PC-9 (cell line): ENCODE measurements at regions not wholly inside any gene's neighbourhood (a gene's known extent, or its start where the extent isn't known, plus 50 kb on each side); places are given as distances from the start of the nearest gene placed in this dataset.

Source experiments
- BruUV-seq: library from RNA; stranded (reverse); fragments of 400-500 nt; replicated peaks from 2 replicates; lab custom pipeline; 2021; lab: Mats Ljungman, UMichigan
- CTCF ChIA-PET: fragments of 300-600 bp; sonication (Branson Sonifier 250); formaldehyde crosslinking; loops from one replicate; lab custom pipeline; 2022; ENCODE audit warnings: antibody characterized with exemption; lab: Charles Lee
- POLR2A ChIA-PET: fragments of 300-600 bp; sonication (Branson Sonifier 250); formaldehyde crosslinking; loops from one replicate; lab custom pipeline; 2022; ENCODE audit warnings: antibody characterized with exemption; ENCODE audit not compliant: unreplicated experiment; lab: Charles Lee
- DNase-seq, 2 experiments: peaks; one replicate each; pipeline versions ENCODE4 v3.0.0 to v3.0.0-alpha.2; 2015 to 2022; ENCODE audit warnings: mixed read lengths in 1 of 2
- H2AFZ ChIP-seq: fragments of 200-600 bp; sonication (generic); 2 replicates; pipeline ENCODE4 v1.8.1; 2017; ENCODE audit warnings: antibody characterized with exemption
- H3F3A ChIP-seq: fragments of 200-600 bp; sonication (generic); 2 replicates; pipeline ENCODE4 v1.8.1; 2017; ENCODE audit warnings: antibody characterized with exemption, mild to moderate bottlenecking, low read depth; ENCODE audit not compliant: insufficient read depth
- H3K27ac ChIP-seq: fragments of 200-600 bp; sonication (generic); 2 replicates; pipeline ENCODE4 v1.6.1; 2016; ENCODE audit warnings: mixed run types
- H3K27me3 ChIP-seq: fragments of 200-600 bp; sonication (generic); 2 replicates; pipeline ENCODE4 v1.6.1; 2016; ENCODE audit warnings: low read depth, mixed run types; ENCODE audit not compliant: insufficient read depth
- H3K36me3 ChIP-seq: fragments of 200-600 bp; sonication (generic); 2 replicates; pipeline ENCODE4 v1.6.1; 2016; ENCODE audit warnings: low read depth, mixed run types
- H3K4me1 ChIP-seq: fragments of 200-600 bp; sonication (generic); replicated peaks from 2 replicates; pipeline ENCODE4 v1.6.1; 2016; ENCODE audit warnings: mixed run types; ENCODE audit not compliant: insufficient read depth
- H3K4me2 ChIP-seq: fragments of 200-600 bp; sonication (generic); 2 replicates; pipeline ENCODE4 v1.6.1; 2017; ENCODE audit warnings: mixed run types
- H3K4me3 ChIP-seq: fragments of 200-600 bp; sonication (generic); 2 replicates; pipeline ENCODE4 v1.6.1; 2016; ENCODE audit warnings: mixed run types
- H3K79me2 ChIP-seq: fragments of 200-600 bp; sonication (generic); 2 replicates; pipeline ENCODE4 v1.6.1; 2017; ENCODE audit warnings: low read depth, mixed run types
- H3K9me2 ChIP-seq: fragments of 200-600 bp; sonication (generic); 2 replicates; pipeline ENCODE4 v1.8.1; 2017; ENCODE audit warnings: mild to moderate bottlenecking; ENCODE audit not compliant: insufficient read depth
- H3K9me3 ChIP-seq: fragments of 200-600 bp; sonication (generic); 2 replicates; pipeline ENCODE4 v1.8.1; 2016; ENCODE audit warnings: low read depth; ENCODE audit not compliant: insufficient read depth
- H4K20me1 ChIP-seq: fragments of 200-600 bp; sonication (generic); 2 replicates; pipeline ENCODE4 v1.8.1; 2017; ENCODE audit not compliant: insufficient read depth
- EZH2 ChIP-seq: fragments of 200-600 bp; sonication (generic); IDR thresholded peaks from 2 replicates; pipeline ENCODE4 v1.8.0; 2017; ENCODE audit warnings: antibody characterized with exemption, low read depth
- intact Hi-C: fragments of 100-400 bp; cut with micrococcal nuclease; formaldehyde crosslinking; loops from one replicate; pipeline ENCODE4 v1.10.0; 2022; ENCODE audit not compliant: unreplicated experiment
- TF ChIP-seq, protein P1 (sequence below): fragments of 200-600 bp; sonication (generic); conservative IDR thresholded peaks from 2 replicates; pipeline ENCODE4 v1.6.1; 2017; ENCODE audit warnings: mixed run types, antibody characterized with exemption, mild to moderate bottlenecking, moderate library complexity

DNA sequence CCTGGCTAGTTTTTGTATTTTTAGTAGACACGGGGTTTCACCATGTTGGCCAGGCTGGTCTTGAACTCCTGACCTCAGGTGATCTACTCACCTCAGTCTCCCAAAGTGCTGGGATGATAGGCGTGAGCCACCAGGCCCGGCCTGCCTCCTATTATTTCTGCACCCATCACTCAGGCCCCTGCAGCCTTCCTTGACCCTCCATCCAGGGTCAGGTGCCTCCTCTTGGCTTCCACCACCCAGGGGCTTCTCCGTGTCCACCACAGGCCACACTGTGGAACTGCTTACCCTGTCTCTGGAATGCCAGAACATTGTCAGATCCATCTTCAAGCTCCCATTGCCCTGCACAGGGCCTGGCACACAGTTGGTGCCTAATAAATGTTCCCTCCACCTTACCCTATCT lies 75.4 kb upstream of the RTL6 start:
- no peak overlapping the region for H3K4me2 ChIP-seq
- POLR2A ChIA-PET, result no interaction called here
- no TSS peak for BruUV-seq

GRCh38 chr22:44572414-44573207 lies 74.6 kb upstream of the RTL6 start:
- Histone ChIP-seq H3K4me2 (no peak overlapping the region), H3K79me2 (no peaks in the 10 kb centered on the region), H3K27ac (no peak overlapping the region), H3K36me3 (no peaks in the 10 kb centered on the region), H3K9me2 (no peaks in the 10 kb centered on the region), H2AFZ (no peak overlapping the region), H3K27me3 (no peaks in the 10 kb centered on the region; the same call in 1 of the 2 replicates), H3K4me1 (peaks cover 5% of the 10 kb centered on the region), H3K9me3 (no peaks in the 10 kb centered on the region), H3K4me3 (no peak overlapping the region), H3F3A (peaks cover 17% of the 10 kb centered on the region), H4K20me1 (no peaks in the 10 kb centered on the region)
- no peak for DNase-seq
- ChIA-PET CTCF (interaction anchor here (0.6 to 1.2 kb wide), 2 partner anchors 8 to 310 kb away, joined by 6 read pairs; no protein-coding TSS in a partner anchor), POLR2A (interaction anchor here (0.6 kb wide), 2 partner anchors 247 to 569 kb away, joined by 3 read pairs; no protein-coding TSS in a partner anchor)
- TF ChIP-seq EZH2, result no peak
- TF ChIP-seq, protein P1, sequence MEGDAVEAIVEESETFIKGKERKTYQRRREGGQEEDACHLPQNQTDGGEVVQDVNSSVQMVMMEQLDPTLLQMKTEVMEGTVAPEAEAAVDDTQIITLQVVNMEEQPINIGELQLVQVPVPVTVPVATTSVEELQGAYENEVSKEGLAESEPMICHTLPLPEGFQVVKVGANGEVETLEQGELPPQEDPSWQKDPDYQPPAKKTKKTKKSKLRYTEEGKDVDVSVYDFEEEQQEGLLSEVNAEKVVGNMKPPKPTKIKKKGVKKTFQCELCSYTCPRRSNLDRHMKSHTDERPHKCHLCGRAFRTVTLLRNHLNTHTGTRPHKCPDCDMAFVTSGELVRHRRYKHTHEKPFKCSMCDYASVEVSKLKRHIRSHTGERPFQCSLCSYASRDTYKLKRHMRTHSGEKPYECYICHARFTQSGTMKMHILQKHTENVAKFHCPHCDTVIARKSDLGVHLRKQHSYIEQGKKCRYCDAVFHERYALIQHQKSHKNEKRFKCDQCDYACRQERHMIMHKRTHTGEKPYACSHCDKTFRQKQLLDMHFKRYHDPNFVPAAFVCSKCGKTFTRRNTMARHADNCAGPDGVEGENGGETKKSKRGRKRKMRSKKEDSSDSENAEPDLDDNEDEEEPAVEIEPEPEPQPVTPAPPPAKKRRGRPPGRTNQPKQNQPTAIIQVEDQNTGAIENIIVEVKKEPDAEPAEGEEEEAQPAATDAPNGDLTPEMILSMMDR, result no peak
- no TSS peak for BruUV-seq
- intact Hi-C loops, result no loop called here

More for the DNA sequence above, 75.4 kb upstream of the RTL6 start:
- Histone ChIP-seq H3K4me3 (no peak overlapping the region), H2AFZ (no peak overlapping the region), H3K27ac (no peak overlapping the region), H3F3A (peaks cover 17% of the 10 kb centered on the region), H3K36me3 (no peaks in the 10 kb centered on the region), H3K9me3 (no peaks in the 10 kb centered on the region), H3K27me3 (no peaks in the 10 kb centered on the region; the same call in 1 of the 2 replicates), H3K9me2 (no peaks in the 10 kb centered on the region), H4K20me1 (no peaks in the 10 kb centered on the region), H3K4me1 (peaks cover 5% of the 10 kb centered on the region), H3K79me2 (no peaks in the 10 kb centered on the region)
- no peak for DNase-seq
- intact Hi-C loops, result no loop called here
- TF ChIP-seq, protein P1, result no peak
- no peak for TF ChIP-seq EZH2
- CTCF ChIA-PET, result interaction anchor here (1.2 kb wide), 1 partner anchor 9 kb away, joined by 6 read pairs; no protein-coding TSS in a partner anchor

GRCh38 chr22:44571566-44572413 lies 73.8 kb upstream of the RTL6 start:
- H3K9me3 ChIP-seq, result no peaks in the 10 kb centered on the region
- no TSS peak for BruUV-seq
- intact Hi-C loops, result no loop called here
- peaks cover 17% of the 10 kb centered on the region for H3F3A ChIP-seq
- no peak overlapping the region for H3K4me2 ChIP-seq
- H4K20me1 ChIP-seq, result no peaks in the 10 kb centered on the region
- no peaks in the 10 kb centered on the region for H3K36me3 ChIP-seq
- no peak for TF ChIP-seq EZH2
- TF ChIP-seq, protein P1, result no peak
- no peak for DNase-seq
- H3K4me1 ChIP-seq, result peaks cover 5% of the 10 kb centered on the region
- H3K27me3 ChIP-seq, result no peaks in the 10 kb centered on the region; the same call in 1 of the 2 replicates
- H3K79me2 ChIP-seq, result no peaks in the 10 kb centered on the region
- no peak overlapping the region for H3K27ac ChIP-seq
- H3K4me3 ChIP-seq, result no peak overlapping the region
- CTCF ChIA-PET, result no interaction called here
- POLR2A ChIA-PET, result interaction anchor here (0.6 kb wide), 2 partner anchors 246 to 568 kb away, joined by 3 read pairs; no protein-coding TSS in a partner anchor
- H3K9me2 ChIP-seq, result no peaks in the 10 kb centered on the region
- no peak overlapping the region for H2AFZ ChIP-seq
